Caco-2 (cell line): ENCODE measurements at regions not wholly inside any gene's neighbourhood (a gene's known extent, or its start where the extent isn't known, plus 50 kb on each side); places are given as distances from the start of the nearest gene placed in this dataset.

Experiments
- BruUV-seq: library from RNA; stranded (reverse); fragments of 400-500 nt; replicated peaks from 2 replicates; lab custom pipeline; 2021; lab: Mats Ljungman, UMichigan
- CTCF ChIA-PET: fragments of 300-600 bp; sonication (Branson Sonifier 250); formaldehyde crosslinking; loops from one replicate; lab custom pipeline; 2022; ENCODE audit warnings: antibody characterized with exemption; lab: Charles Lee
- POLR2A ChIA-PET: fragments of 300-600 bp; sonication (Branson Sonifier 250); formaldehyde crosslinking; loops from one replicate; lab custom pipeline; 2022; ENCODE audit warnings: antibody characterized with exemption; lab: Charles Lee
- DNase-seq, 2 experiments: peaks; one replicate each; pipeline versions ENCODE4 v3.0.0 to v3.0.0-alpha.2; 2020 to 2022
- H3K27me3 ChIP-seq: replicated peaks from 2 replicates; pipeline ENCODE4 v1.6.0; 2011; ENCODE audit warnings: low read length; ENCODE audit not compliant: control insufficient read depth, insufficient read depth
- H3K36me3 ChIP-seq: 2 replicates; pipeline ENCODE4 v1.5.1; 2011; ENCODE audit warnings: low read length; ENCODE audit not compliant: control insufficient read depth, insufficient read depth
- H3K4me1 ChIP-seq: fragments of 250-450 bp; sonication (Bioruptor Pico); 2 replicates; pipeline ENCODE4 v1.5.1; 2020; ENCODE audit warnings: mild to moderate bottlenecking
- H3K4me3 ChIP-seq: 2 replicates; pipeline ENCODE4 v1.5.1; 2011; ENCODE audit warnings: low read depth, mild to moderate bottlenecking, control low read depth, low read length
- H3K9me3 ChIP-seq: fragments of 250-450 bp; sonication (Bioruptor Pico); 2 replicates; pipeline ENCODE4 v1.5.1; 2020; ENCODE audit warnings: mild to moderate bottlenecking, moderate library complexity
- H3K27ac Mint-ChIP-seq: one replicate; pipeline ENCODE4 v1.8.0; 2022; ENCODE audit warnings: mixed read lengths; ENCODE audit not compliant: unreplicated experiment
- H3K27me3 Mint-ChIP-seq: one replicate; pipeline ENCODE4 v1.8.0; 2022; ENCODE audit warnings: mixed read lengths; ENCODE audit not compliant: insufficient read depth, unreplicated experiment
- H3K36me3 Mint-ChIP-seq: one replicate; pipeline ENCODE4 v1.8.0; 2022; ENCODE audit warnings: mild to moderate bottlenecking, mixed read lengths; ENCODE audit not compliant: insufficient read depth, unreplicated experiment
- H3K4me1 Mint-ChIP-seq: one replicate; pipeline ENCODE4 v1.8.0; 2022; ENCODE audit warnings: low read depth, mixed read lengths; ENCODE audit not compliant: unreplicated experiment
- H3K4me3 Mint-ChIP-seq: one replicate; pipeline ENCODE4 v1.8.0; 2022; ENCODE audit warnings: mild to moderate bottlenecking, moderate library complexity, mixed read lengths; ENCODE audit not compliant: unreplicated experiment
- H3K9me3 Mint-ChIP-seq: one replicate; pipeline ENCODE4 v1.8.0; 2022; ENCODE audit warnings: mixed read lengths; ENCODE audit not compliant: unreplicated experiment
- intact Hi-C: fragments of 100-400 bp; cut with micrococcal nuclease; formaldehyde crosslinking; loops from one replicate; pipeline ENCODE4 v1.10.0; 2022; ENCODE audit not compliant: unreplicated experiment
- TF ChIP-seq, protein P1 (sequence below), 2 experiments: fragments of 200-600 bp in 1 of 2; IDR thresholded peaks; 1 replicate in 1 of 2; 2 replicates in 1 of 2; pipeline versions ENCODE4 v1.5.1 to v1.8.0; 2011 to 2022; ENCODE audit warnings: antibody characterized with exemption in 1 of 2, control low read depth in 1 of 2, inconsistent platforms in 1 of 2, low read depth in 1 of 2, low read length in 1 of 2, mild to moderate bottlenecking in 1 of 2, moderate library complexity in 1 of 2; ENCODE audit not compliant: insufficient read depth in 1 of 2, severe bottlenecking in 1 of 2, unreplicated experiment in 1 of 2

DNA sequence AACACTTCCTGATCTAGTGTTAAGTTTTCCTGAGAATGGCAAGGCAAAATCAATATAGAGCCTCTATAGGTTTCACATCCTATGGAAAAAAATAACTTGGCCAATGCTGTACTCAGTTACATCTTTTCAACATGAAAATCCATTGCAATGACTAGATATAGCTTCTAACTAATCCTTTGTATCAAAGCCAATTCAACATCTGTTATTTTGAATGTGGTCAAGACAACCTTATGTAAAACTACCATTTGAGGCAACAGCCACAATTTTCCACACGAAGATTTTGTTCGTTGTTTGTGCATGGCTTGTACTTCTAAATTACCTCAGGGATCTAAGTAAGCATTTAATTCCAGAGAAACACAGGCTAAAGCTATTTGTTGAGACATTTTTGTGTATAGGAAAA, 637.8 kb upstream of the EYS start:
- no peaks in the 10 kb centered on the region for H3K36me3 ChIP-seq
- Mint-ChIP-seq H3K27me3 (no peaks in the 10 kb centered on the region), H3K36me3 (no peaks in the 10 kb centered on the region), H3K27ac (no peak overlapping the region), H3K4me1 (no peaks in the 10 kb centered on the region), H3K9me3 (no peaks in the 10 kb centered on the region), H3K4me3 (no peak overlapping the region)
- intact Hi-C loops = no loop called here
- CTCF ChIA-PET = no interaction called here
- DNase-seq = no peak
- no TSS peak for BruUV-seq
- no peaks in the 10 kb centered on the region for H3K9me3 ChIP-seq
- H3K27me3 ChIP-seq = no peaks in the 10 kb centered on the region
- H3K4me3 ChIP-seq = no peak overlapping the region
- H3K4me1 ChIP-seq = no peaks in the 10 kb centered on the region
- POLR2A ChIA-PET = no interaction called here
- TF ChIP-seq, protein P1, sequence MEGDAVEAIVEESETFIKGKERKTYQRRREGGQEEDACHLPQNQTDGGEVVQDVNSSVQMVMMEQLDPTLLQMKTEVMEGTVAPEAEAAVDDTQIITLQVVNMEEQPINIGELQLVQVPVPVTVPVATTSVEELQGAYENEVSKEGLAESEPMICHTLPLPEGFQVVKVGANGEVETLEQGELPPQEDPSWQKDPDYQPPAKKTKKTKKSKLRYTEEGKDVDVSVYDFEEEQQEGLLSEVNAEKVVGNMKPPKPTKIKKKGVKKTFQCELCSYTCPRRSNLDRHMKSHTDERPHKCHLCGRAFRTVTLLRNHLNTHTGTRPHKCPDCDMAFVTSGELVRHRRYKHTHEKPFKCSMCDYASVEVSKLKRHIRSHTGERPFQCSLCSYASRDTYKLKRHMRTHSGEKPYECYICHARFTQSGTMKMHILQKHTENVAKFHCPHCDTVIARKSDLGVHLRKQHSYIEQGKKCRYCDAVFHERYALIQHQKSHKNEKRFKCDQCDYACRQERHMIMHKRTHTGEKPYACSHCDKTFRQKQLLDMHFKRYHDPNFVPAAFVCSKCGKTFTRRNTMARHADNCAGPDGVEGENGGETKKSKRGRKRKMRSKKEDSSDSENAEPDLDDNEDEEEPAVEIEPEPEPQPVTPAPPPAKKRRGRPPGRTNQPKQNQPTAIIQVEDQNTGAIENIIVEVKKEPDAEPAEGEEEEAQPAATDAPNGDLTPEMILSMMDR (IDR thresholded peaks at IDR 0.05; ENCODE audit: insufficient read depth in 1 of 2, low read depth in 1 of 2, low read length in 1 of 2, severe bottlenecking in 1 of 2, unreplicated experiment in 1 of 2) = no peak

DNA sequence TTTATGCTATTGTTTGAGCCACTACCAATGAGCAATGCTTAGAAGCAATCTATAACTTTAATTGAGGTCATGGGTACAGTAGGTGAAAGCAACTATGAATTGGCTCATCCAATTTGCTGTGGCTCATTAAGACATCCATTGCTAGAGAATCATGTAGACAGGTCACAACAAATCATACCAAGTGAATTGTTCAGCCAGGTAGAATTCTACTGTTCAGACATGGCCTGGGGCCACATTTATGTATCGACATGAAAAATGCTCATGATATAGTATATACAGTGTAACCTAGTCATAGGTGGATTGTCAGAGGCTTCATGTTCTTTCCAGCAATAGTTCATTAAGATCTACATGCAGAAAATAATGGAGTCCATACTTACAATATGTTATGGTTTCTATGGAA, 633.7 kb upstream of the EYS start:
- Mint-ChIP-seq H3K9me3 (no peaks in the 10 kb centered on the region), H3K4me1 (no peaks in the 10 kb centered on the region), H3K4me3 (no peak overlapping the region), H3K27ac (no peak overlapping the region), H3K27me3 (peaks cover 3% of the 10 kb centered on the region), H3K36me3 (no peaks in the 10 kb centered on the region)
- TF ChIP-seq, protein P1 (IDR thresholded peaks at IDR 0.05; ENCODE audit: insufficient read depth in 1 of 2, low read depth in 1 of 2, low read length in 1 of 2, severe bottlenecking in 1 of 2, unreplicated experiment in 1 of 2) = no peak
- intact Hi-C loops = no loop called here
- Histone ChIP-seq H3K9me3 (no peaks in the 10 kb centered on the region), H3K27me3 (no peaks in the 10 kb centered on the region), H3K36me3 (no peaks in the 10 kb centered on the region), H3K4me1 (no peaks in the 10 kb centered on the region), H3K4me3 (no peak overlapping the region)
- DNase-seq = no peak
- ChIA-PET CTCF (no interaction called here), POLR2A (no interaction called here)
- no TSS peak for BruUV-seq

DNA sequence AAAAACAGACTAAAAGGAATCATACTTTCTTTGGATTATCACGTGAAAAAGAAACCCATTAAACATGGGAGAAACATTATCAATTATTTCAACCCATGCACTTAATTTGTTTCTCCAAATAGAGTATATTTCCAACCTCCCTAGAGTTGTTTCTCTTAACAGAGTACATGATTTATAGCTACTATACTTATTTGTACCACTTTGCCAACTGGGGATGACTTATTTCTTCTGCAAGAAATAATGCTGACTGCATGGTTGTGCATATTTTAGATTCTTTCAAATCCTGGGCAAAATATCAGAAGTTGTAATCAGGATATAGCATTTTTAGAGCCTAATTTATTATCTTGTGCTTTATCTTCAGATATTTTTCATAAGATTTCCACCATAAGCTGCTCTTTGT, 629.1 kb upstream of the EYS start:
- BruUV-seq = no TSS peak
- CTCF ChIA-PET = no interaction called here

More for the DNA sequence above, 629.1 kb upstream of the EYS start:
- no peak for DNase-seq
- Mint-ChIP-seq H3K36me3 (no peaks in the 10 kb centered on the region), H3K4me1 (no peaks in the 10 kb centered on the region), H3K9me3 (no peaks in the 10 kb centered on the region), H3K4me3 (no peak overlapping the region), H3K27me3 (peaks cover 3% of the 10 kb centered on the region), H3K27ac (no peak overlapping the region)
- Histone ChIP-seq H3K4me1 (no peaks in the 10 kb centered on the region), H3K27me3 (no peaks in the 10 kb centered on the region), H3K36me3 (no peaks in the 10 kb centered on the region), H3K9me3 (no peaks in the 10 kb centered on the region), H3K4me3 (no peak overlapping the region)
- POLR2A ChIA-PET = no interaction called here
- TF ChIP-seq, protein P1 (IDR thresholded peaks at IDR 0.05; ENCODE audit: insufficient read depth in 1 of 2, low read depth in 1 of 2, low read length in 1 of 2, severe bottlenecking in 1 of 2, unreplicated experiment in 1 of 2) = no peak
- intact Hi-C loops = no loop called here
